ENCODE measurements at regions not wholly inside any gene's neighbourhood (a gene's known extent, or its start where the extent isn't known, plus 50 kb on each side); places are given as distances from the start of the nearest gene placed in this dataset.

DNA sequence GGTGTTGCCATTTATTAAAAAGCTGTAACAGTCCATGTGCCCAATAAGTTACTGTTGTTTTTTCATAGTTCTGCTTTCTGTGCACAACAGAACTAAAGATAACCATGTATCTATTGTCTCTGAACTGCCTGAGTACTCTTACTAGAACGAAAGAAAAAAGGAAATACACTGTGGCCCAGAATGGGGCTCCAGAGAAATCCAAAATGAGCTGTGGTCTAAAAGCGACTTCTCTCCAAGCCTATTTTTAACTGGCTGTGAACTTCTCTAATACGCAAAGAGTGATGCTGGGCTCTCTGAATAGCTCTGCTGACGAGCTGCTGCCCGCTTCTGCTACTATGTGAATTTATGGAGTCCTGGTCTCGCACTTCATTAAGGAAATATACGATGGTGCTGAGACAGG lies 56.2 kb upstream of the LPP start:
- no peak for DNase-seq (ENCODE audit: low read depth in 2 of 2)

DNA sequence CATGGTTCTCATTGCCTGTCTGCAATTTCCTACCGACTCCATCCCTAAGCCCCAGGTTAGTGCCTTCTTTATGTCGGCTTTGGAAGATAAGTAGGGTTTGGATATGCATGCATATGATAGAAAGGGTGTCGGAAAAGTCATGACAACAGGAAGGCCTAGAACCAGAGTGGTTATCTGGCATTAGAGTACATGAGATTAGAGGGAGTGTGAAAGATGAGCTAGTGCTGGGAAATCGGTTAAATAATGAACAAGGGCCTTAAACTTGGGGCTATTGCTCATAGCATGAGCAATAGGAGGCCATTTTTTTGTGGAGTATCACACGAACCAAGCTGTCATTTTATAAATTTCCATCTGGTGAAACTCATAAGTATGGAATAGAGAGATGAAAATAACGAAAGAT lies 54.0 kb upstream of the LPP start:
- DNase-seq (ENCODE audit: low read depth in 2 of 2): no peak

DNA sequence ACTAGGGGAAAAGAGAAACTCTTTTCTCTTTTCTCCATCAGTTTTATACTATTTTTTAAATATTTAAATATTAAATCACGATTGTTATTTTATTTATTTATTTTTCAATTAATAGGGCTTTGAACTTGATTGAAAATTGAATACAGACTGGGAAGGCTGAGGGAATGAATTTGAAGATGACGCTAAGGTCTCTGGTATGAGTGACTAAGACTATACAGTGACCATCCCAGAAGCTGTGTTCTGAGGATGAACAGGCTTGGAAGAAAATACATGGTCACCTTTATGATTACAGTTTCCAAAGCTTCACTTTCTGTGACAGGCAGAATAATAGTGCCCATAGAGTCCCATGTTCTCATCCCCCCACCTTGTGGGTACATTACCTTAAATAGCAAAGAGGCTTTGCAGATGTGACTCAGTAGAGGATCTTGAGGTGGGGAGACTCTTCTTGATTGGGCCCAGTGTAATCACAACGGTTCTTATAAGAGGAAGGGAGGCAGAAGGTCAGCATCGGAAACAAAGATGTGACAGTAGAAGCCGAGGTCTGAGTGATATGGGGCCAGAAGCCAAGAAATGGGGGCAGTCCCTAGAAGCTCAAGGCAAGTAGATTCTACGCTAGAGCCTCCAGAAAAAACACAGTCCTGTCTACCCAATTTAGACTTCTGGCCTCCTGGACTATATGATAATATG lies 51.0 kb upstream of the LPP start:
- DNase-seq (ENCODE audit: low read depth in 2 of 2): no peak

DNA sequence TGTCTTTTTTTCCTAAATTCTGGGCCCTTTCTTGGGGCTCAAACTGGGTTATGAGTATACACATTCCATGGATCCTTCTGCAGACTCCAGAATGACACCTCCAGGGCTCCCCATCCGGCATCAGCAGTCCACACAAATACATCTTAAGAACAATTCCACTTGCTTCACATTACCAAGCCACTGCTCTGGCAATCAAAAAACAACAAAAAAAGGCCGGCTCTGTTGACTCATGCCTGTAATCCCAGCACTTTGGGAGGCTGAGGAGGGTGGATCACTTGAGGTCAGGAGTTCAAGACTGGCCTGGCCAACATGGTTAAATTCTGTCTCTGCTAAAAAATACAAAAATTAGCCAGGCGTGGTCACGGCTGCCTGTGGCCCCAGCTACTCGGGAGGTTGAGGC lies 49.9 kb upstream of the LPP start:
- no peak for DNase-seq (ENCODE audit: low read depth in 2 of 2)
